Neural cell (in vitro differentiated cells): ENCODE measurements at regions not wholly inside any gene's neighbourhood (a gene's known extent, or its start where the extent isn't known, plus 50 kb on each side); places are given as distances from the start of the nearest gene placed in this dataset.

Experiments used
- H2AFZ ChIP-seq: fragments of 200-600, 300-800 bp; sonication (generic), shearing (Covaris generic); 2 replicates; pipeline ENCODE4 v1.6.0; 2014; ENCODE audit warnings: low read depth, mild to moderate bottlenecking, antibody characterized with exemption, low read length, moderate library complexity
- H3F3A ChIP-seq: fragments of 200-600 bp; shearing (Covaris generic); 2 replicates; pipeline ENCODE4 v1.6.1; 2016; ENCODE audit warnings: mild to moderate bottlenecking, moderate library complexity, mixed read lengths, antibody characterized with exemption, low read length; ENCODE audit not compliant: insufficient read depth, poor library complexity, severe bottlenecking
- H3K27ac ChIP-seq: fragments of 200-600, 300-800 bp; sonication (generic), shearing (Covaris generic); 2 replicates; pipeline ENCODE4 v1.5.1; 2014; ENCODE audit warnings: mild to moderate bottlenecking, low read length, moderate library complexity
- H3K27me3 ChIP-seq: fragments of 300-800, 200-600 bp; sonication (generic), shearing (Covaris generic); 2 replicates; pipeline ENCODE4 v1.6.0; 2014; ENCODE audit warnings: mild to moderate bottlenecking, low read depth, low read length, moderate library complexity; ENCODE audit not compliant: insufficient read depth
- H3K36me3 ChIP-seq: fragments of 300-800, 200-600 bp; sonication (generic), shearing (Covaris generic); 2 replicates; pipeline ENCODE4 v1.5.1; 2014; ENCODE audit warnings: mild to moderate bottlenecking, antibody characterized with exemption, low read length, moderate library complexity; ENCODE audit not compliant: insufficient read depth
- H3K4me2 ChIP-seq: fragments of 300-800, 200-600 bp; sonication (generic), shearing (Covaris generic); 2 replicates; pipeline ENCODE4 v1.6.0; 2014; ENCODE audit warnings: mild to moderate bottlenecking, low read length
- H3K4me3 ChIP-seq: fragments of 300-800, 200-600 bp; sonication (generic), shearing (Covaris generic); 2 replicates; pipeline ENCODE4 v1.5.1; 2014; ENCODE audit warnings: mild to moderate bottlenecking, low read length, moderate library complexity
- H3K79me2 ChIP-seq: fragments of 200-600 bp; shearing (Covaris generic); replicated peaks from 2 replicates; pipeline ENCODE4 v1.6.0; 2014; ENCODE audit warnings: mild to moderate bottlenecking, low read length, moderate library complexity; ENCODE audit not compliant: insufficient read depth
- H3K9ac ChIP-seq: fragments of 300-800, 200-600 bp; sonication (generic), shearing (Covaris generic); 2 replicates; pipeline ENCODE4 v1.6.1; 2016; ENCODE audit warnings: mild to moderate bottlenecking, low read length, mixed read lengths
- H3K9me2 ChIP-seq: fragments of 200-600 bp; shearing (Covaris generic); 2 replicates; pipeline ENCODE4 v1.6.1; 2016; ENCODE audit warnings: mild to moderate bottlenecking, low read length, mixed read lengths; ENCODE audit not compliant: insufficient read depth
- H3K9me3 ChIP-seq: fragments of 200-600, 300-800 bp; sonication (generic), shearing (Covaris generic); 2 replicates; pipeline ENCODE4 v1.6.1; 2016; ENCODE audit warnings: mild to moderate bottlenecking, mixed run types, low read length, moderate library complexity, mixed read lengths
- H4K20me1 ChIP-seq: fragments of 200-600 bp; shearing (Covaris generic); 2 replicates; pipeline ENCODE4 v1.6.1; 2016; ENCODE audit warnings: mild to moderate bottlenecking, mixed run types; ENCODE audit not compliant: insufficient read depth
- CTCF ChIP-seq: fragments of 450-650 bp; IDR thresholded peaks from 2 replicates; pipeline ENCODE4 v1.5.1; 2014; ENCODE audit warnings: antibody characterized with exemption, mild to moderate bottlenecking, moderate library complexity; ENCODE audit not compliant: poor library complexity, severe bottlenecking
- EP300 ChIP-seq: fragments of 450-650 bp; conservative IDR thresholded peaks from 2 replicates; pipeline ENCODE4 v1.6.1; 2014; ENCODE audit warnings: antibody characterized with exemption, mild to moderate bottlenecking, moderate library complexity; ENCODE audit not compliant: poor library complexity, severe bottlenecking
- EZH2 ChIP-seq: fragments of 200-600, 300-800 bp; shearing (Covaris generic), sonication (generic); IDR thresholded peaks from 2 replicates; pipeline ENCODE4 v1.6.1; 2014; ENCODE audit warnings: antibody characterized with exemption, low read length, borderline replicate concordance, mild to moderate bottlenecking; ENCODE audit not compliant: insufficient read depth, poor library complexity, severe bottlenecking
- MXI1 ChIP-seq: fragments of 450-650 bp; conservative IDR thresholded peaks from 2 replicates; pipeline ENCODE4 v1.6.1; 2014; ENCODE audit warnings: antibody characterized with exemption, mild to moderate bottlenecking; ENCODE audit not compliant: poor library complexity, severe bottlenecking
- POLR2AphosphoS5 ChIP-seq: IDR thresholded peaks from 2 replicates; pipeline ENCODE4 v1.6.1; 2012
- RAD21 ChIP-seq: fragments of 450-650 bp; conservative IDR thresholded peaks from 2 replicates; pipeline ENCODE4 v1.6.1; 2014; ENCODE audit warnings: antibody characterized with exemption, mild to moderate bottlenecking, moderate library complexity
- SMC3 ChIP-seq: fragments of 450-650 bp; conservative IDR thresholded peaks from 2 replicates; pipeline ENCODE4 v1.6.1; 2014; ENCODE audit warnings: antibody characterized with exemption, mild to moderate bottlenecking, moderate library complexity; ENCODE audit not compliant: poor library complexity
- TAF1 ChIP-seq: IDR thresholded peaks from 2 replicates; pipeline ENCODE4 v1.6.1; 2012; ENCODE audit warnings: low read depth
- small RNA-seq, 3 experiments: library from RNA; depleted of rRNA; stranded (forward); fragments of <200 nt; gene quantifications; one replicate each; pipeline ENCODE3, GENCODE V24; 2012

DNA sequence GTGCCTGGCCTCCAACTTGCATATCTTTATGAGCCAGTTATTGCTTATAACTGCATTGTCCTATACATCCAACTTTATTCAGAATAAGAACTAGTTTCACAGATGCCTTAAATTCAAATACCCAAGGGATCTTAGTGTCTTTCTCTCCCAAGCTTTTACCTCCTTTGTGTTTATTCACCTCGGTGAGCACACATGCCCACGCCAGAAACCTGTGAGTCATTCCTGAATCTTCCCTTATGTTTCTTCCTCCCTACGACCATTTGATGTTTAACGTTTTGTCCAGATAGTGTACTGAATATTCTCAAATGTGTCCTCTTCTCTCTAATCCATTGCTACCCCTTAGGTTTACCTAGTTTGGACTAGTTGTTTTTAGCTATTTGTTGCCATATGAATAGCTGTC is 55.5 kb upstream of the MEGF10 start:
- no peaks in the 10 kb centered on the region for H3K9me3 ChIP-seq
- no peak overlapping the region for H3K27ac ChIP-seq
- no peaks in the 10 kb centered on the region for H3K79me2 ChIP-seq

GRCh38 chr5:127236254-127236653 is 54.3 kb upstream of the MEGF10 start:
- Histone ChIP-seq H3K9me3 (no peaks in the 10 kb centered on the region), H3K79me2 (no peaks in the 10 kb centered on the region), H3K27me3 (peaks cover 3% of the 10 kb centered on the region), H4K20me1 (no peaks in the 10 kb centered on the region), H3K4me3 (no peak overlapping the region), H3K4me2 (no peak overlapping the region), H3K36me3 (no peaks in the 10 kb centered on the region), H3K27ac (no peak overlapping the region), H3F3A (no peaks in the 10 kb centered on the region), H2AFZ (no peak overlapping the region), H3K9ac (no peak overlapping the region), H3K9me2 (no peaks in the 10 kb centered on the region)
- TF ChIP-seq SMC3 = no peak
- TF ChIP-seq EP300 = no peak
- no peak for TF ChIP-seq CTCF
- TF ChIP-seq EZH2 = no peak
- no peak for TF ChIP-seq POLR2AphosphoS5
- no peak for TF ChIP-seq TAF1
- no peak for TF ChIP-seq RAD21
- TF ChIP-seq MXI1 = no peak

More for the DNA sequence above, 55.5 kb upstream of the MEGF10 start:
- peaks cover 3% of the 10 kb centered on the region for H3K27me3 ChIP-seq
- H3K9ac ChIP-seq = no peak overlapping the region
- H3F3A ChIP-seq = no peaks in the 10 kb centered on the region
- no peaks in the 10 kb centered on the region for H3K9me2 ChIP-seq
- H3K36me3 ChIP-seq = no peaks in the 10 kb centered on the region
- no peak overlapping the region for H3K4me3 ChIP-seq
- TF ChIP-seq EZH2 (no peak), CTCF (no peak)
- H4K20me1 ChIP-seq = no peaks in the 10 kb centered on the region
- no peak overlapping the region for H2AFZ ChIP-seq
- H3K4me2 ChIP-seq = no peak overlapping the region

Small RNA genes lying in the stretch of these regions (small RNA-seq; reads per million reads assigned to genes)
- gene AC011416.2 = 0 reads per million in 3 experiments
- 0 reads per million in 3 experiments for gene MRPS5P3
